ENCODE measurements at regions not wholly inside any gene's neighbourhood (a gene's known extent, or its start where the extent isn't known, plus 50 kb on each side); places are given as distances from the start of the nearest gene placed in this dataset.
"Not testable (repeated sequence)": the region's sequence is repeated elsewhere in the genome, so short reads cannot be mapped to it uniquely, and the experiment has no call there.

- Histone ChIP-seq H3K9me3 (no peaks in the 10 kb centered on the region), H3K4me1 (peaks cover 0 to 5% of the 10 kb centered on the region in 2 donors), H3K27ac (no peak overlapping the region), H3K4me3 (no peak overlapping the region), H3K27me3 (no peaks in the 10 kb centered on the region), H3K36me3 (no peaks in the 10 kb centered on the region)
- TF ChIP-seq POLR2A (IDR thresholded peaks at IDR 0.05): no peak
- intact Hi-C loops (cut with DNase I; ENCODE audit: low total_unique reads): no loop called here
- no peak for DNase-seq
Observed at GRCh38 chr12:131231032-131231980, 277.6 kb downstream of the ADGRD1 start.

- no peak overlapping the region for H3K4me3 ChIP-seq
- H3K27ac ChIP-seq: no peak overlapping the region
- peaks cover 0 to 5% of the 10 kb centered on the region in 2 donors for H3K4me1 ChIP-seq
- no peak for DNase-seq
- H3K9me3 ChIP-seq: no peaks in the 10 kb centered on the region
- H3K27me3 ChIP-seq: no peaks in the 10 kb centered on the region
- H3K36me3 ChIP-seq: no peaks in the 10 kb centered on the region
- intact Hi-C loops (cut with DNase I; ENCODE audit: low total_unique reads): no loop called here
- TF ChIP-seq POLR2A (IDR thresholded peaks at IDR 0.05) (no peak), CTCF (IDR thresholded peaks at IDR 0.05) (no peak)
Observed at GRCh38 chr12:131232036-131232435, 278.3 kb downstream of the ADGRD1 start.

GRCh38 chr12:131232872-131233271 is 279.2 kb downstream of the ADGRD1 start:
- H3K9me3 ChIP-seq; H3K36me3 ChIP-seq; H3K27me3 ChIP-seq; H3K4me1 ChIP-seq; intact Hi-C loops (cut with DNase I; ENCODE audit: low total_unique reads); DNase-seq; H3K27ac ChIP-seq; H3K4me3 ChIP-seq: not testable (repeated sequence)

GRCh38 chr12:131233850-131234789 is 280.4 kb downstream of the ADGRD1 start:
- H3K27me3 ChIP-seq; H3K4me1 ChIP-seq; intact Hi-C loops (cut with DNase I; ENCODE audit: low total_unique reads); H3K36me3 ChIP-seq; H3K9me3 ChIP-seq; H3K27ac ChIP-seq; DNase-seq; H3K4me3 ChIP-seq: not testable (repeated sequence)

GRCh38 chr12:131234841-131235271 is 281.1 kb downstream of the ADGRD1 start:
- H3K36me3 ChIP-seq; H3K4me1 ChIP-seq; H3K9me3 ChIP-seq; H3K27me3 ChIP-seq; H3K4me3 ChIP-seq; intact Hi-C loops (cut with DNase I; ENCODE audit: low total_unique reads); DNase-seq; H3K27ac ChIP-seq: not testable (repeated sequence)

- Histone ChIP-seq H3K27ac (peak overlapping the region in 1 of 2 donors; percentile 15), H3K9me3 (no peaks in the 10 kb centered on the region), H3K27me3 (no peaks in the 10 kb centered on the region), H3K4me1 (no peaks in the 10 kb centered on the region), H3K36me3 (no peaks in the 10 kb centered on the region), H3K4me3 (no peak overlapping the region)
- no peak for DNase-seq
- intact Hi-C loops (cut with DNase I; ENCODE audit: low total_unique reads): no loop called here
- TF ChIP-seq POLR2A (IDR thresholded peaks at IDR 0.05) (no peak), CTCF (IDR thresholded peaks at IDR 0.05) (no peak)
Observed at GRCh38 chr12:131235871-131236271, 282.2 kb downstream of the ADGRD1 start.

All from uterus (tissue), 3 donors.